22Rv1 (cell line): ENCODE measurements at regions not wholly inside any gene's neighbourhood (a gene's known extent, or its start where the extent isn't known, plus 50 kb on each side); places are given as distances from the start of the nearest gene placed in this dataset.

ENCODE experiments used
- H3K27ac ChIP-seq: fragments of 450-650 bp; 2 replicates; pipeline ENCODE4 v1.5.1; 2017
- CTCF ChIP-seq: fragments of 450-650 bp; IDR thresholded peaks from 2 replicates; pipeline ENCODE4 v1.5.1; 2017; ENCODE audit warnings: mild to moderate bottlenecking
- ZFX ChIP-seq: fragments of 450-650 bp; IDR thresholded peaks from 2 replicates; pipeline ENCODE4 v1.6.1; 2017; ENCODE audit warnings: antibody characterized with exemption, borderline replicate concordance

DNA sequence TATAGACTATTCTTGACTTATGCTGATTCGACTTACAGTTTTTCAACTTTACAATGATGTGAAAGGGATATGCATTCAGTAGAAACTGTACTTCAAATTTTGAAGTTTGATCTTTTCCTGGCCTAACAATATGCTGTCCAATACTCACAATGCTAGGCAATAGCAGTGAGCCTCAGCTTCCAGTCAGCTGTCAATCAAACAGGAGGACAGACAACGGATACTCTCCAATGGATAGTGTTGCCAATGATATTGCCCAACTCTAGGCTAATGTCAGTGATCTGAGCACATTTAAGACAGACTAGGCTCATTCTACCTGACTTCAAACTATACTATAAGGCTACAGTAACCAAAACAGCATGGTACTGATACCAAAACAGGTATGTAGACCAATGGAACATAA lies 55.0 kb upstream of the ZNF280D start:
- TF ChIP-seq CTCF = no peak
- no peak overlapping the region for H3K27ac ChIP-seq

- H3K27ac ChIP-seq = no peak overlapping the region
- TF ChIP-seq ZFX (no peak), CTCF (no peak)
Measured at GRCh38 chr15:56786966-56787365, 53.7 kb upstream of the ZNF280D start.

- H3K27ac ChIP-seq = no peak overlapping the region
- TF ChIP-seq ZFX = no peak
- no peak for TF ChIP-seq CTCF
Measured at GRCh38 chr15:56783857-56784661, 50.8 kb upstream of the ZNF280D start.

- H3K27ac ChIP-seq = no peak overlapping the region
- TF ChIP-seq CTCF (no peak), ZFX (no peak)
Measured at GRCh38 chr15:56783156-56783856, 50.0 kb upstream of the ZNF280D start.
